ENCODE measurements at regions not wholly inside any gene's neighbourhood (a gene's known extent, or its start where the extent isn't known, plus 50 kb on each side); places are given as distances from the start of the nearest gene placed in this dataset.

GRCh38 chr4:175929932-175930331 is 117.9 kb upstream of the GPM6A start:
- no peak overlapping the region for H3K4me3 Mint-ChIP-seq
- no peak overlapping the region for H3K4me2 ChIP-seq
- ATAC-seq = no peak
- no peaks in the 10 kb centered on the region for H3F3A ChIP-seq (replicated peaks; ENCODE audit: low read depth)
- no peak overlapping the region for H2AFZ ChIP-seq
- H3K27me3 Mint-ChIP-seq (ENCODE audit: insufficient read depth, low read depth, poor library complexity) = peaks cover 3% of the 10 kb centered on the region
- peaks cover 5% of the 10 kb centered on the region; the same call in 2 of the 3 replicates for H3K4me1 Mint-ChIP-seq
- no peaks in the 10 kb centered on the region for H3K36me3 ChIP-seq (ENCODE audit: insufficient read depth)
- no peaks in the 10 kb centered on the region for H3K9me2 ChIP-seq (ENCODE audit: insufficient read depth)
- H4K20me1 ChIP-seq (replicated peaks; ENCODE audit: insufficient read depth) = no peaks in the 10 kb centered on the region
- peaks cover 10% of the 10 kb centered on the region; the same call in 1 of the 2 replicates for H3K4me1 ChIP-seq (ENCODE audit: insufficient read depth)
- TF ChIP-seq, protein P1, sequence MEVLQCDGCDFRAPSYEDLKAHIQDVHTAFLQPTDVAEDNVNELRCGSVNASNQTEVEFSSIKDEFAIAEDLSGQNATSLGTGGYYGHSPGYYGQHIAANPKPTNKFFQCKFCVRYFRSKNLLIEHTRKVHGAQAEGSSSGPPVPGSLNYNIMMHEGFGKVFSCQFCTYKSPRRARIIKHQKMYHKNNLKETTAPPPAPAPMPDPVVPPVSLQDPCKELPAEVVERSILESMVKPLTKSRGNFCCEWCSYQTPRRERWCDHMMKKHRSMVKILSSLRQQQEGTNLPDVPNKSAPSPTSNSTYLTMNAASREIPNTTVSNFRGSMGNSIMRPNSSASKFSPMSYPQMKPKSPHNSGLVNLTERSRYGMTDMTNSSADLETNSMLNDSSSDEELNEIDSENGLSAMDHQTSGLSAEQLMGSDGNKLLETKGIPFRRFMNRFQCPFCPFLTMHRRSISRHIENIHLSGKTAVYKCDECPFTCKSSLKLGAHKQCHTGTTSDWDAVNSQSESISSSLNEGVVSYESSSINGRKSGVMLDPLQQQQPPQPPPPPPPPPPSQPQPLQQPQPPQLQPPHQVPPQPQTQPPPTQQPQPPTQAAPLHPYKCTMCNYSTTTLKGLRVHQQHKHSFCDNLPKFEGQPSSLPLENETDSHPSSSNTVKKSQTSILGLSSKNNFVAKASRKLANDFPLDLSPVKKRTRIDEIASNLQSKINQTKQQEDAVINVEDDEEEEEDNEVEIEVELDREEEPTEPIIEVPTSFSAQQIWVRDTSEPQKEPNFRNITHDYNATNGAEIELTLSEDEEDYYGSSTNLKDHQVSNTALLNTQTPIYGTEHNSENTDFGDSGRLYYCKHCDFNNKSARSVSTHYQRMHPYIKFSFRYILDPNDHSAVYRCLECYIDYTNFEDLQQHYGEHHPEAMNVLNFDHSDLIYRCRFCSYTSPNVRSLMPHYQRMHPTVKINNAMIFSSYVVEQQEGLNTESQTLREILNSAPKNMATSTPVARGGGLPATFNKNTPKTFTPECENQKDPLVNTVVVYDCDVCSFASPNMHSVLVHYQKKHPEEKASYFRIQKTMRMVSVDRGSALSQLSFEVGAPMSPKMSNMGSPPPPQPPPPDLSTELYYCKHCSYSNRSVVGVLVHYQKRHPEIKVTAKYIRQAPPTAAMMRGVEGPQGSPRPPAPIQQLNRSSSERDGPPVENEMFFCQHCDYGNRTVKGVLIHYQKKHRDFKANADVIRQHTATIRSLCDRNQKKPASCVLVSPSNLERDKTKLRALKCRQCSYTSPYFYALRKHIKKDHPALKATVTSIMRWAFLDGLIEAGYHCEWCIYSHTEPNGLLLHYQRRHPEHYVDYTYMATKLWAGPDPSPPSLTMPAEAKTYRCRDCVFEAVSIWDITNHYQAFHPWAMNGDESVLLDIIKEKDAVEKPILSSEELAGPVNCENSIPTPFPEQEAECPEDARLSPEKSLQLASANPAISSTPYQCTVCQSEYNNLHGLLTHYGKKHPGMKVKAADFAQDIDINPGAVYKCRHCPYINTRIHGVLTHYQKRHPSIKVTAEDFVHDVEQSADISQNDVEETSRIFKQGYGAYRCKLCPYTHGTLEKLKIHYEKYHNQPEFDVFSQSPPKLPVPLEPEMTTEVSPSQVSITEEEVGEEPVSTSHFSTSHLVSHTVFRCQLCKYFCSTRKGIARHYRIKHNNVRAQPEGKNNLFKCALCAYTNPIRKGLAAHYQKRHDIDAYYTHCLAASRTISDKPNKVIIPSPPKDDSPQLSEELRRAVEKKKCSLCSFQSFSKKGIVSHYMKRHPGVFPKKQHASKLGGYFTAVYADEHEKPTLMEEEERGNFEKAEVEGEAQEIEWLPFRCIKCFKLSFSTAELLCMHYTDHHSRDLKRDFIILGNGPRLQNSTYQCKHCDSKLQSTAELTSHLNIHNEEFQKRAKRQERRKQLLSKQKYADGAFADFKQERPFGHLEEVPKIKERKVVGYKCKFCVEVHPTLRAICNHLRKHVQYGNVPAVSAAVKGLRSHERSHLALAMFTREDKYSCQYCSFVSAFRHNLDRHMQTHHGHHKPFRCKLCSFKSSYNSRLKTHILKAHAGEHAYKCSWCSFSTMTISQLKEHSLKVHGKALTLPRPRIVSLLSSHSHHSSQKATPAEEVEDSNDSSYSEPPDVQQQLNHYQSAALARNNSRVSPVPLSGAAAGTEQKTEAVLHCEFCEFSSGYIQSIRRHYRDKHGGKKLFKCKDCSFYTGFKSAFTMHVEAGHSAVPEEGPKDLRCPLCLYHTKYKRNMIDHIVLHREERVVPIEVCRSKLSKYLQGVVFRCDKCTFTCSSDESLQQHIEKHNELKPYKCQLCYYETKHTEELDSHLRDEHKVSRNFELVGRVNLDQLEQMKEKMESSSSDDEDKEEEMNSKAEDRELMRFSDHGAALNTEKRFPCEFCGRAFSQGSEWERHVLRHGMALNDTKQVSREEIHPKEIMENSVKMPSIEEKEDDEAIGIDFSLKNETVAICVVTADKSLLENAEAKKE (CRISPR knock-in tag; IDR thresholded peaks at IDR 0.05) = no peak
- no peak for TF ChIP-seq CREB1 (CRISPR knock-in tag; IDR thresholded peaks at IDR 0.05; ENCODE audit: low read depth)
- no peak for TF ChIP-seq ZNF331 (CRISPR knock-in tag; IDR thresholded peaks at IDR 0.05; ENCODE audit: low read depth)
- TF ChIP-seq EZH2 (IDR thresholded peaks at IDR 0.05; ENCODE audit: low read depth, unreplicated experiment) = no peak
- no peak for TF ChIP-seq STAT1 (IDR thresholded peaks at IDR 0.05; ENCODE audit: unreplicated experiment)
- no peak for TF ChIP-seq EZH2phosphoT487 (IDR thresholded peaks at IDR 0.05; ENCODE audit: unreplicated experiment)
- TF ChIP-seq JUNB (IDR thresholded peaks at IDR 0.05; ENCODE audit: unreplicated experiment) = no peak
- no peak for TF ChIP-seq CTCF (conservative IDR thresholded peaks at IDR 0.05; ENCODE audit: low read depth in 2 of 2)
- no peak for TF ChIP-seq REST (IDR thresholded peaks at IDR 0.05; ENCODE audit: unreplicated experiment)
- TF ChIP-seq POLR2AphosphoS5 (IDR thresholded peaks at IDR 0.05; ENCODE audit: low read depth) = no peak
- no peak for TF ChIP-seq NANOG (IDR thresholded peaks at IDR 0.05; ENCODE audit: borderline replicate concordance)
- TF ChIP-seq ETS1 (IDR thresholded peaks at IDR 0.05) = no peak
- TF ChIP-seq ZNF114 (CRISPR knock-in tag; IDR thresholded peaks at IDR 0.05) = no peak
- H3K4me3 ChIP-seq = no peak overlapping the region
- no peaks in the 10 kb centered on the region for H3K27me3 ChIP-seq (ENCODE audit: insufficient read depth)
- H3K9me3 Mint-ChIP-seq = no peaks in the 10 kb centered on the region
- DNase-seq (ENCODE audit: low spot score) = no peak
- no peak overlapping the region for H3K27ac Mint-ChIP-seq
- H3K36me3 Mint-ChIP-seq (ENCODE audit: low read depth) = no peaks in the 10 kb centered on the region
- no peaks in the 10 kb centered on the region for H3K79me2 ChIP-seq (replicated peaks; ENCODE audit: insufficient read depth)
- H3K27ac ChIP-seq (ENCODE audit: low read depth) = no peak overlapping the region
